C4-2B (cell line): ENCODE measurements at regions not wholly inside any gene's neighbourhood (a gene's known extent, or its start where the extent isn't known, plus 50 kb on each side); places are given as distances from the start of the nearest gene placed in this dataset.
"Not testable (repeated sequence)": the region's sequence is repeated elsewhere in the genome, so short reads cannot be mapped to it uniquely, and the experiment has no call there.

Experiments
- H3K27ac ChIP-seq: fragments of 450-650 bp; 2 replicates; pipeline ENCODE4 v1.5.1; 2017
- CTCF ChIP-seq: fragments of 450-650 bp; conservative IDR thresholded peaks from 2 replicates; pipeline ENCODE4 v1.5.1; 2017; ENCODE audit warnings: mild to moderate bottlenecking
- ZFX ChIP-seq: fragments of 450-650 bp; IDR thresholded peaks from 2 replicates; pipeline ENCODE4 v1.6.1; 2017

GRCh38 chr1:100658716-100659026 lies 60.9 kb upstream of the VCAM1 start:
- H3K27ac ChIP-seq: no peak overlapping the region
- TF ChIP-seq CTCF (no peak), ZFX (no peak)

GRCh38 chr1:100661176-100661575 lies 58.4 kb upstream of the VCAM1 start:
- TF ChIP-seq CTCF (no peak), ZFX (no peak)

GRCh38 chr1:100668494-100668893 lies 51.0 kb upstream of the VCAM1 start:
- not testable (repeated sequence) for H3K27ac ChIP-seq

More at GRCh38 chr1:100661176-100661575, 58.4 kb upstream of the VCAM1 start:
- H3K27ac ChIP-seq: no peak overlapping the region
